H1 (cell line): ENCODE measurements at regions not wholly inside any gene's neighbourhood (a gene's known extent, or its start where the extent isn't known, plus 50 kb on each side); places are given as distances from the start of the nearest gene placed in this dataset.

Source experiments
- CTCF ChIA-PET: fragments of 300-600 bp; sonication (Branson Sonifier 250); formaldehyde crosslinking; loops from one replicate; lab custom pipeline; 2021; ENCODE audit not compliant: partially characterized antibody; lab: Charles Lee
- POLR2A ChIA-PET: fragments of 300-600 bp; sonication (Branson Sonifier 250); formaldehyde crosslinking; loops from one replicate; lab custom pipeline; 2021; ENCODE audit warnings: inconsistent platforms; ENCODE audit not compliant: partially characterized antibody; lab: Charles Lee
- DNase-seq, 2 experiments: peaks; one replicate each; pipeline versions ENCODE4 v3.0.0 to v3.0.0-alpha.2; 2010 to 2022; ENCODE audit warnings: low spot score in 2 of 2, low read depth in 1 of 2, mixed read lengths in 1 of 2
- FAIRE-seq: peaks from 2 replicates; lab custom pipeline; 2011; peaks lifted over from hg19 to GRCh38; lab: Jason Lieb, UNC
- H2AFZ ChIP-seq: 2 replicates; pipeline ENCODE4 v1.8.1; 2012; ENCODE audit warnings: low read length, inconsistent platforms
- H2AK5ac ChIP-seq: 2 replicates; pipeline ENCODE4 v1.6.1; 2013; ENCODE audit warnings: low read depth, low read length
- H2BK120ac ChIP-seq: replicated peaks from 2 replicates; pipeline ENCODE3; 2013; ENCODE audit warnings: low read depth, low read length, inconsistent platforms
- H2BK12ac ChIP-seq: 2 replicates; pipeline ENCODE4 v1.6.1; 2013; ENCODE audit warnings: low read depth, low read length
- H2BK15ac ChIP-seq: 2 replicates; pipeline ENCODE4 v1.6.1; 2013; ENCODE audit warnings: low read length
- H2BK20ac ChIP-seq: 2 replicates; pipeline ENCODE4 v1.6.1; 2013; ENCODE audit warnings: low read length
- H2BK5ac ChIP-seq: 2 replicates; pipeline ENCODE4 v1.6.1; 2013; ENCODE audit warnings: low read depth, low read length
- H3K14ac ChIP-seq: 2 replicates; pipeline ENCODE4 v1.6.1; 2013; ENCODE audit warnings: inconsistent platforms; ENCODE audit not compliant: insufficient read length
- H3K18ac ChIP-seq: 2 replicates; pipeline ENCODE4 v1.6.1; 2013; ENCODE audit warnings: low read length; ENCODE audit errors: extremely low read depth
- H3K23ac ChIP-seq: 2 replicates; pipeline ENCODE4 v1.6.1; 2013; ENCODE audit warnings: inconsistent platforms; ENCODE audit not compliant: insufficient read length
- H3K23me2 ChIP-seq: 2 replicates; pipeline ENCODE4 v1.6.1; 2013; ENCODE audit warnings: low read depth, low read length
- H3K27ac ChIP-seq: 2 replicates; pipeline ENCODE4 v1.6.1; 2011; ENCODE audit warnings: low read depth, low read length, inconsistent platforms
- H3K27me3 ChIP-seq, 4 experiments: replicated peaks in 1 of 4; 1 replicate in 1 of 4; 2 replicates in 3 of 4; pipeline versions ENCODE4 v1.6.1 to v1.8.1; 2011 to 2013; ENCODE audit warnings: low read length in 3 of 4, mild to moderate bottlenecking in 3 of 4, inconsistent platforms in 2 of 4, mixed read lengths in 2 of 4, moderate library complexity in 1 of 4; ENCODE audit not compliant: control insufficient read depth in 3 of 4, insufficient read depth in 3 of 4; ENCODE audit errors: extremely low read depth in 1 of 4
- H3K36me3 ChIP-seq, 4 experiments: 2 replicates each; pipeline versions ENCODE4 v1.6.1 to v1.8.1; 2011 to 2013; ENCODE audit warnings: mild to moderate bottlenecking in 4 of 4, low read length in 3 of 4, moderate library complexity in 2 of 4, control low read depth in 1 of 4, inconsistent platforms in 1 of 4; ENCODE audit not compliant: insufficient read depth in 4 of 4, control insufficient read depth in 2 of 4
- H3K4ac ChIP-seq: replicated peaks from 2 replicates; pipeline ENCODE3; 2013; ENCODE audit warnings: low read length, low read depth, mixed read lengths, inconsistent platforms; ENCODE audit not compliant: insufficient read length
- H3K4me1 ChIP-seq, 4 experiments: replicated peaks in 1 of 4; 1 replicate in 1 of 4; 2 replicates in 3 of 4; pipeline versions ENCODE4 v1.6.1 to v1.8.1; 2011 to 2013; ENCODE audit warnings: low read length in 3 of 4, inconsistent platforms in 2 of 4, mixed read lengths in 1 of 4; ENCODE audit not compliant: insufficient read depth in 4 of 4, control insufficient read depth in 3 of 4
- H3K4me2 ChIP-seq, 2 experiments: 2 replicates each; pipeline versions ENCODE4 v1.6.1 to v1.8.1; 2011 to 2013; ENCODE audit warnings: low read depth in 2 of 2, low read length in 2 of 2, control low read depth in 1 of 2, inconsistent platforms in 1 of 2, mild to moderate bottlenecking in 1 of 2; ENCODE audit not compliant: insufficient read depth in 1 of 2
- H3K4me3 ChIP-seq, 4 experiments: fragments of 200-600, 300-600 bp in 1 of 4; sonication (generic), shearing (Covaris generic), sonication (Bioruptor Twin) in 1 of 4; 2 replicates each; pipeline versions ENCODE4 v1.5.1 to v1.8.1; 2011 to 2016; ENCODE audit warnings: low read length in 4 of 4, low read depth in 3 of 4, control low read depth in 2 of 4, inconsistent platforms in 2 of 4, mild to moderate bottlenecking in 2 of 4, mixed read lengths in 1 of 4, moderate library complexity in 1 of 4; ENCODE audit not compliant: insufficient read depth in 2 of 4; ENCODE audit errors: extremely low read depth in 1 of 4
- H3K56ac ChIP-seq: replicated peaks from 2 replicates; pipeline ENCODE3; 2013; ENCODE audit warnings: low read depth, mild to moderate bottlenecking, mixed read lengths, low read length, inconsistent platforms; ENCODE audit not compliant: insufficient read length
- H3K79me1 ChIP-seq: 2 replicates; pipeline ENCODE4 v1.6.1; 2013; ENCODE audit warnings: low read depth, low read length, control low read depth
- H3K79me2 ChIP-seq, 2 experiments: 2 replicates each; pipeline versions ENCODE4 v1.6.1 to v1.8.1; 2012 to 2013; ENCODE audit warnings: low read length in 2 of 2, mild to moderate bottlenecking in 2 of 2, inconsistent platforms in 1 of 2; ENCODE audit not compliant: insufficient read depth in 2 of 2, control insufficient read depth in 1 of 2
- H3K9ac ChIP-seq, 4 experiments: replicated peaks in 1 of 4; 1 replicate in 1 of 4; 2 replicates in 3 of 4; pipeline versions ENCODE4 v1.6.1 to v1.8.1; 2011 to 2013; ENCODE audit warnings: low read depth in 3 of 4, low read length in 3 of 4, control low read depth in 2 of 4, mild to moderate bottlenecking in 2 of 4, moderate library complexity in 2 of 4, inconsistent platforms in 1 of 4; ENCODE audit errors: extremely low read depth in 1 of 4
- H3K9me3 ChIP-seq, 2 experiments: 2 replicates each; pipeline versions ENCODE4 v1.6.1 to v1.8.1; 2012 to 2013; ENCODE audit warnings: mild to moderate bottlenecking in 2 of 2, moderate library complexity in 2 of 2, control low read depth in 1 of 2, inconsistent platforms in 1 of 2, low read depth in 1 of 2, low read length in 1 of 2, mixed read lengths in 1 of 2; ENCODE audit not compliant: insufficient read depth in 2 of 2
- H4K20me1 ChIP-seq, 2 experiments: replicated peaks in 1 of 2; 2 replicates each; pipeline versions ENCODE3 to v1.8.1; 2011 to 2013; ENCODE audit warnings: inconsistent platforms in 2 of 2, low read length in 2 of 2, mild to moderate bottlenecking in 1 of 2; ENCODE audit not compliant: insufficient read depth in 2 of 2, control insufficient read depth in 1 of 2
- H4K5ac ChIP-seq: 2 replicates; pipeline ENCODE4 v1.6.1; 2013; ENCODE audit warnings: low read length, low read depth, mixed read lengths, inconsistent platforms; ENCODE audit not compliant: insufficient read length
- H4K8ac ChIP-seq: 2 replicates; pipeline ENCODE4 v1.8.0; 2013; ENCODE audit warnings: mild to moderate bottlenecking, moderate library complexity, low read length, inconsistent platforms; ENCODE audit not compliant: insufficient read depth; ENCODE audit errors: extremely low read depth
- H4K91ac ChIP-seq: replicated peaks from 2 replicates; pipeline ENCODE3; 2013; ENCODE audit warnings: low read length, mixed read lengths, inconsistent platforms; ENCODE audit not compliant: insufficient read length
- EZH2 ChIP-seq: fragments of 200-600 bp; sonication (generic); IDR thresholded peaks from 2 replicates; pipeline ENCODE4 v1.7.1; 2012; ENCODE audit warnings: low read depth, mild to moderate bottlenecking, moderate library complexity, low read length, inconsistent platforms; ENCODE audit not compliant: severe bottlenecking
- PHF8 ChIP-seq: fragments of 200-600 bp; sonication (generic); conservative IDR thresholded peaks from 2 replicates; pipeline ENCODE4 v1.7.1; 2012; ENCODE audit warnings: low read depth, mild to moderate bottlenecking, inconsistent platforms, low read length, moderate library complexity
- RNF2 ChIP-seq: fragments of 200-900, 300-1000 bp; sonication (generic); IDR thresholded peaks from 2 replicates; pipeline ENCODE4 v1.7.1; 2016; ENCODE audit warnings: borderline replicate concordance, low read depth, mild to moderate bottlenecking, antibody characterized with exemption, low read length; ENCODE audit not compliant: poor library complexity, severe bottlenecking; ENCODE audit errors: missing control alignments
- SUZ12 ChIP-seq: fragments of 200-600 bp; sonication (generic); IDR thresholded peaks from 2 replicates; pipeline ENCODE4 v1.6.1; 2012; ENCODE audit warnings: mild to moderate bottlenecking, inconsistent platforms, low read length, moderate library complexity, mixed read lengths
- TAF1 ChIP-seq: IDR thresholded peaks from 2 replicates; pipeline ENCODE4 v1.6.1; 2011; ENCODE audit warnings: mild to moderate bottlenecking, low read depth, low read length
- ZNF274 ChIP-seq: IDR thresholded peaks from 2 replicates; pipeline ENCODE4 v1.7.0; 2012; ENCODE audit warnings: low read length, borderline replicate concordance; ENCODE audit errors: extremely low read depth
- WGBS, 2 experiments: shearing (Covaris generic) in 1 of 2; methylation state at CpG; one replicate each; pipeline versions ENCODE4 v1.1.6 to v1.1.7; 2013 to 2015; ENCODE audit warnings: low lambda C conversion rate in 2 of 2, mixed read lengths in 2 of 2, inconsistent platforms in 1 of 2, low coverage in 1 of 2, missing lambda C conversion rate in 1 of 2; ENCODE audit not compliant: insufficient replicate concordance in 2 of 2, insufficient coverage in 1 of 2, insufficient read length in 1 of 2; ENCODE audit errors: extremely low coverage in 1 of 2, missing lambda C conversion rate in 1 of 2; 5-methylcytosine and 5-hydroxymethylcytosine counted together

- Histone ChIP-seq H3K9me3 (no peaks in the 10 kb centered on the region), H2BK12ac (no peak overlapping the region), H2BK120ac (no peak overlapping the region), H3K4me1 (peaks cover 2 to 13% (median 6%) of the 10 kb centered on the region in 4 experiments), H2BK5ac (no peak overlapping the region), H3K79me1 (no peaks in the 10 kb centered on the region), H3K4ac (no peak overlapping the region), H3K27me3 (peaks cover 30 to 65% (median 54%) of the 10 kb centered on the region in 4 experiments), H3K27ac (no peak overlapping the region), H2AK5ac (no peak overlapping the region), H4K20me1 (peaks cover 3 to 5% of the 10 kb centered on the region in 2 experiments), H4K5ac (no peak overlapping the region), H3K18ac (no peak overlapping the region), H3K23me2 (peaks cover 9% of the 10 kb centered on the region), H2AFZ (peak overlapping the region; percentile 89; the same call in 1 of the 2 replicates), H4K91ac (no peak overlapping the region), H3K14ac (no peak overlapping the region), H3K4me3 (peak overlapping the region; percentile 46 to 66 (median 52)), H3K36me3 (no peaks in the 10 kb centered on the region)
- WGBS, 2 experiments: 17% methylated on average over 16 of the region's 16 CpGs; no CpG with 5 or more reads in 1 of the 2 experiments
- CTCF ChIA-PET: interaction anchor here (0.6 to 2.0 kb wide), 4 partner anchors 9 to 800 kb away, joined by 3 to 12 read pairs (median 5); no protein-coding TSS in a partner anchor
- no peak for TF ChIP-seq TAF1
- peak; percentile 69 for TF ChIP-seq EZH2
- TF ChIP-seq RNF2: peak; percentile 19
- peak; percentile 58; the same call in 1 of the 2 replicates for TF ChIP-seq SUZ12
- no peak for TF ChIP-seq PHF8
- TF ChIP-seq ZNF274: no peak
- TF ChIP-seq, all 59 proteins: peak for 3
- H3K79me2 ChIP-seq: no peaks in the 10 kb centered on the region
- no peak for FAIRE-seq
- peak in 1 of 2 experiments; percentile 48 for DNase-seq
- H3K4me2 ChIP-seq: peak overlapping the region; percentile 85 to 96
- POLR2A ChIA-PET: no interaction called here
- no peak overlapping the region for H3K56ac ChIP-seq
- H2BK15ac ChIP-seq: no peak overlapping the region
- H3K23ac ChIP-seq: no peak overlapping the region
- no peak overlapping the region for H4K8ac ChIP-seq
- no peak overlapping the region for H3K9ac ChIP-seq
- H2BK20ac ChIP-seq: no peak overlapping the region
These were observed 123.9 kb upstream of the DPYD start for GRCh38 chr1:98044766-98045165.
